GM04503 (cell line): ENCODE measurements at regions not wholly inside any gene's neighbourhood (a gene's known extent, or its start where the extent isn't known, plus 50 kb on each side); places are given as distances from the start of the nearest gene placed in this dataset.

Experiments
- DNase-seq: peaks from one replicate; pipeline ENCODE4 v3.0.0-alpha.2; 2012; ENCODE audit warnings: low read depth

- DNase-seq: no peak
These were observed 333.3 kb upstream of the HSF2 start for GRCh38 chr6:122066200-122066599.

GRCh38 chr6:122068291-122068769 is 331.1 kb upstream of the HSF2 start:
- no peak for DNase-seq

GRCh38 chr6:122069932-122070331 is 329.5 kb upstream of the HSF2 start:
- DNase-seq: no peak

GRCh38 chr6:122072014-122072647 is 327.3 kb upstream of the HSF2 start:
- DNase-seq: no peak

- no peak for DNase-seq
These were observed 324.2 kb upstream of the HSF2 start for GRCh38 chr6:122075084-122075838.

GRCh38 chr6:122075917-122076316 is 323.5 kb upstream of the HSF2 start:
- no peak for DNase-seq

GRCh38 chr6:122077603-122078002 is 321.8 kb upstream of the HSF2 start:
- DNase-seq: no peak

- no peak for DNase-seq
These were observed 321.0 kb upstream of the HSF2 start for GRCh38 chr6:122078481-122078880.

GRCh38 chr6:122079916-122080315 is 319.5 kb upstream of the HSF2 start:
- no peak for DNase-seq

GRCh38 chr6:122081921-122082320 is 317.5 kb upstream of the HSF2 start:
- no peak for DNase-seq

- DNase-seq: no peak
These were observed 317.1 kb upstream of the HSF2 start for GRCh38 chr6:122082370-122082769.

GRCh38 chr6:122092366-122092765 is 307.1 kb upstream of the HSF2 start:
- no peak for DNase-seq

GRCh38 chr6:122098201-122098678 is 301.2 kb upstream of the HSF2 start:
- no peak for DNase-seq

- DNase-seq: no peak
These were observed 297.4 kb upstream of the HSF2 start for GRCh38 chr6:122102026-122102425.

GRCh38 chr6:122107256-122107852 is 292.1 kb upstream of the HSF2 start:
- DNase-seq: no peak

GRCh38 chr6:122109075-122109474 is 290.4 kb upstream of the HSF2 start:
- DNase-seq: no peak

- DNase-seq: no peak
These were observed 284.7 kb upstream of the HSF2 start for GRCh38 chr6:122114717-122115116.

GRCh38 chr6:122116119-122116834 is 283.2 kb upstream of the HSF2 start:
- DNase-seq: no peak

GRCh38 chr6:122116835-122117627 is 282.4 kb upstream of the HSF2 start:
- DNase-seq: no peak

GRCh38 chr6:122118945-122119506 is 280.4 kb upstream of the HSF2 start:
- no peak for DNase-seq

- DNase-seq: no peak
These were observed 277.2 kb upstream of the HSF2 start for GRCh38 chr6:122122202-122122601.
